HT-29 (cell line): ENCODE measurements at regions not wholly inside any gene's neighbourhood (a gene's known extent, or its start where the extent isn't known, plus 50 kb on each side); places are given as distances from the start of the nearest gene placed in this dataset.

Source experiments
- DNase-seq: peaks from one replicate; pipeline ENCODE4 v3.0.0-alpha.2; 2015; ENCODE audit warnings: low spot score

- DNase-seq: no peak
These were observed 323.7 kb downstream of the SLC4A3 start for GRCh38 chr2:219951099-219951498.

- no peak for DNase-seq
These were observed 326.9 kb downstream of the SLC4A3 start for GRCh38 chr2:219954331-219954730.

- no peak for DNase-seq
These were observed 330.4 kb downstream of the SLC4A3 start for GRCh38 chr2:219957820-219958219.

GRCh38 chr2:219958941-219959340 is 331.5 kb downstream of the SLC4A3 start:
- no peak for DNase-seq

GRCh38 chr2:219959471-219959870 is 332.0 kb downstream of the SLC4A3 start:
- no peak for DNase-seq

- no peak for DNase-seq
These were observed 334.6 kb downstream of the SLC4A3 start for GRCh38 chr2:219961947-219962498.

- DNase-seq: no peak
These were observed 335.4 kb downstream of the SLC4A3 start for GRCh38 chr2:219962801-219963200.

- no peak for DNase-seq
These were observed 338.1 kb downstream of the SLC4A3 start for GRCh38 chr2:219965287-219966194.

GRCh38 chr2:219967247-219968245 is 340.1 kb downstream of the SLC4A3 start:
- DNase-seq: no peak

GRCh38 chr2:219968685-219969345 is 341.4 kb downstream of the SLC4A3 start:
- no peak for DNase-seq

GRCh38 chr2:219969508-219969907 is 342.1 kb downstream of the SLC4A3 start:
- DNase-seq: no peak

GRCh38 chr2:219973136-219973535 is 345.7 kb downstream of the SLC4A3 start:
- no peak for DNase-seq

GRCh38 chr2:219976871-219977270 is 349.4 kb downstream of the SLC4A3 start:
- no peak for DNase-seq

GRCh38 chr2:219980638-219981037 is 353.2 kb downstream of the SLC4A3 start:
- DNase-seq: no peak

GRCh38 chr2:219983836-219984235 is 356.4 kb downstream of the SLC4A3 start:
- DNase-seq: no peak

GRCh38 chr2:219985017-219985416 is 357.6 kb downstream of the SLC4A3 start:
- DNase-seq: no peak

GRCh38 chr2:219987830-219988229 is 360.4 kb downstream of the SLC4A3 start:
- no peak for DNase-seq

- DNase-seq: no peak
These were observed 362.3 kb downstream of the SLC4A3 start for GRCh38 chr2:219989744-219990143.

GRCh38 chr2:219991116-219991515 is 363.7 kb downstream of the SLC4A3 start:
- no peak for DNase-seq

GRCh38 chr2:219995399-219995798 is 368.0 kb downstream of the SLC4A3 start:
- DNase-seq: no peak

GRCh38 chr2:219995991-219996765 is 368.7 kb downstream of the SLC4A3 start:
- no peak for DNase-seq
